ENCODE measurements at regions not wholly inside any gene's neighbourhood (a gene's known extent, or its start where the extent isn't known, plus 50 kb on each side); places are given as distances from the start of the nearest gene placed in this dataset.
"Not testable (repeated sequence)": the region's sequence is repeated elsewhere in the genome, so short reads cannot be mapped to it uniquely, and the experiment has no call there.

- Histone ChIP-seq H3K27me3 (ENCODE audit: control insufficient read depth, insufficient read depth, low read length) (no peaks in the 10 kb centered on the region), H3K36me3 (replicated peaks; ENCODE audit: control insufficient read depth, insufficient read depth, low read length) (no peaks in the 10 kb centered on the region), H3K4me3 (ENCODE audit: insufficient read depth, low read depth, low read length) (no peak overlapping the region)
- DNase-seq = peak; percentile 65
These were observed 103.8 kb downstream of the RNASET2 start for GRCh38 chr6:166852451-166852975.

- H3K27me3 ChIP-seq (ENCODE audit: control insufficient read depth, insufficient read depth, low read length) = no peaks in the 10 kb centered on the region
- DNase-seq = no peak
- H3K4me3 ChIP-seq (ENCODE audit: insufficient read depth, low read depth, low read length) = no peak overlapping the region
These were observed 104.4 kb downstream of the RNASET2 start for GRCh38 chr6:166851911-166852310.

GRCh38 chr6:166851426-166851825, 104.9 kb downstream of the RNASET2 start:
- Histone ChIP-seq H3K36me3 (replicated peaks; ENCODE audit: control insufficient read depth, insufficient read depth, low read length) (no peaks in the 10 kb centered on the region), H3K27me3 (ENCODE audit: control insufficient read depth, insufficient read depth, low read length) (no peaks in the 10 kb centered on the region), H3K4me3 (ENCODE audit: insufficient read depth, low read depth, low read length) (no peak overlapping the region)
- no peak for DNase-seq

More at GRCh38 chr6:166851911-166852310, 104.4 kb downstream of the RNASET2 start:
- H3K36me3 ChIP-seq (replicated peaks; ENCODE audit: control insufficient read depth, insufficient read depth, low read length) = no peaks in the 10 kb centered on the region

DNA sequence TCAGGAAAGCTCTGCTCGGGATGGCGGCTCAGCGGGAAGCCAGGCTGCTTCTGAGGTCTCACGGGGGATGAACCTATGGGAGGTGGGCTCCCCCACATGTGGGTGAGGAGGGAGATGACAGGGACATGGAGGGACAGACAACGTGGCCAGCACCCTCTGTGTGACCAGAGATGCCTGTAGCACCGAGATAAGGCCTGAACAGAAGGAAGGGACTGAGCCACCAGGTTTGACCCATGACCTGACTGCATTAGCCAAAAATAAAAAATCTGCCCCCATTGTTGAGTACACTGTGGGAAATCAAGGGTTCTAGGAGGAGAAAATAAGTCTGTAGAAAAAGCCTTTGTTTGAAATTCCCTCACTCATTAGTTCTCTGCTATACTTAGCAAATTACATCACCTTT, 105.7 kb downstream of the RNASET2 start:
- DNase-seq = no peak
- H3K27me3 ChIP-seq (ENCODE audit: control insufficient read depth, insufficient read depth, low read length) = no peaks in the 10 kb centered on the region

GRCh38 chr6:166849749-166850183, 106.6 kb downstream of the RNASET2 start:
- Histone ChIP-seq H3K27me3 (ENCODE audit: control insufficient read depth, insufficient read depth, low read length) (no peaks in the 10 kb centered on the region), H3K4me3 (ENCODE audit: insufficient read depth, low read depth, low read length) (no peak overlapping the region), H3K36me3 (replicated peaks; ENCODE audit: control insufficient read depth, insufficient read depth, low read length) (no peaks in the 10 kb centered on the region)
- DNase-seq = no peak

More for the DNA sequence above, 105.7 kb downstream of the RNASET2 start:
- Histone ChIP-seq H3K36me3 (replicated peaks; ENCODE audit: control insufficient read depth, insufficient read depth, low read length) (no peaks in the 10 kb centered on the region), H3K4me3 (ENCODE audit: insufficient read depth, low read depth, low read length) (no peak overlapping the region)

GRCh38 chr6:166848979-166849748, 107.2 kb downstream of the RNASET2 start:
- no peaks in the 10 kb centered on the region for H3K27me3 ChIP-seq (ENCODE audit: control insufficient read depth, insufficient read depth, low read length)
- no peak for DNase-seq
- no peaks in the 10 kb centered on the region for H3K36me3 ChIP-seq (replicated peaks; ENCODE audit: control insufficient read depth, insufficient read depth, low read length)
- H3K4me3 ChIP-seq (ENCODE audit: insufficient read depth, low read depth, low read length) = no peak overlapping the region

- H3K4me3 ChIP-seq (ENCODE audit: insufficient read depth, low read depth, low read length); DNase-seq; H3K36me3 ChIP-seq (replicated peaks; ENCODE audit: control insufficient read depth, insufficient read depth, low read length): not testable (repeated sequence)
These were observed 109.8 kb downstream of the RNASET2 start for GRCh38 chr6:166846446-166847142.

DNA sequence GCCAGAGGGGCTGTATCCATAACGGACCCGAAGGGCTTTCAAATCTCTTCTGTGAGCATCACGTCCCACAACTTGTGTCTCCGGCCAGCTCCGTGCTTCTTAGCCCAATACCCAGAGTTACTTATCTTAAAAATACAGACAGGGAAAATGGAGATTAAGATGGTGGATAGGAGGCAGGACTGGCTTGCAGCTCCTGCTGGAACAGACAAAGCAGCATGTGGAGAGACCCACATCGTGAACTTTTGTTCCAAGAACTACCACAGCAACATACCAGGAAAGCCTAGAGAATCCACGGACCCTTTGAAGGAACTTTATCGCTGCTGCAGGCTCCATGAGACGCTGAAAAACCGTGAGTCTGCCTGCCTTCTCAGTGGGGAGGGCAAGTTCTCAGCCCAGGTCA, 113.7 kb downstream of the RNASET2 start:
- Histone ChIP-seq H3K4me3 (ENCODE audit: insufficient read depth, low read depth, low read length) (no peak overlapping the region), H3K36me3 (replicated peaks; ENCODE audit: control insufficient read depth, insufficient read depth, low read length) (no peaks in the 10 kb centered on the region), H3K27me3 (ENCODE audit: control insufficient read depth, insufficient read depth, low read length) (no peaks in the 10 kb centered on the region)
- DNase-seq = no peak

More at GRCh38 chr6:166846446-166847142, 109.8 kb downstream of the RNASET2 start:
- H3K27me3 ChIP-seq (ENCODE audit: control insufficient read depth, insufficient read depth, low read length) = not testable (repeated sequence)

GRCh38 chr6:166841216-166841615, 115.1 kb downstream of the RNASET2 start:
- no peak for DNase-seq
- H3K4me3 ChIP-seq (ENCODE audit: insufficient read depth, low read depth, low read length) = no peak overlapping the region
- no peaks in the 10 kb centered on the region for H3K36me3 ChIP-seq (replicated peaks; ENCODE audit: control insufficient read depth, insufficient read depth, low read length)
- H3K27me3 ChIP-seq (ENCODE audit: control insufficient read depth, insufficient read depth, low read length) = no peaks in the 10 kb centered on the region

- no peaks in the 10 kb centered on the region for H3K27me3 ChIP-seq (ENCODE audit: control insufficient read depth, insufficient read depth, low read length)
- no peak for DNase-seq
- H3K4me3 ChIP-seq (ENCODE audit: insufficient read depth, low read depth, low read length) = no peak overlapping the region
- H3K36me3 ChIP-seq (replicated peaks; ENCODE audit: control insufficient read depth, insufficient read depth, low read length) = no peaks in the 10 kb centered on the region
These were observed 116.8 kb downstream of the RNASET2 start for GRCh38 chr6:166839569-166839968.

DNA sequence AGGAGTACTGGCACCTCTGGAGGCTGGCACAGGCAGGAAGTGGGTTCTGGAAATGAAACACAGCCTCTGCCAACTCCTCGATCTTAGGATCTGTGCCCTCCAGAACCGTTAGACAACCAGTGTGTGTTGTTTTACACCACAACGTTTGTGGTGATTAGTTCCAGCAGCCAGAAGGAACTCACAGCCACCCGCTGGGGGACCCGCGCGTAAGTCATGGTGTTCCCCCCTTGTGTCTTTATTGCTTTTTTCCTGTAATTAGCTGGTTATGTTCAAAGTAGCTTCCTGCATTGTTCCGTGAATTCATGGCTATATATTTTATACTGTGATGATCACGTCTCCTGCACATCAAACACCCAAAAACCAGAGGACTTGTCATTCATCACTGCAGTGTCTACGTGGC, 117.4 kb downstream of the RNASET2 start:
- H3K27me3 ChIP-seq (ENCODE audit: control insufficient read depth, insufficient read depth, low read length) = no peaks in the 10 kb centered on the region
- H3K36me3 ChIP-seq (replicated peaks; ENCODE audit: control insufficient read depth, insufficient read depth, low read length) = no peaks in the 10 kb centered on the region
- DNase-seq = no peak
- H3K4me3 ChIP-seq (ENCODE audit: insufficient read depth, low read depth, low read length) = no peak overlapping the region

DNA sequence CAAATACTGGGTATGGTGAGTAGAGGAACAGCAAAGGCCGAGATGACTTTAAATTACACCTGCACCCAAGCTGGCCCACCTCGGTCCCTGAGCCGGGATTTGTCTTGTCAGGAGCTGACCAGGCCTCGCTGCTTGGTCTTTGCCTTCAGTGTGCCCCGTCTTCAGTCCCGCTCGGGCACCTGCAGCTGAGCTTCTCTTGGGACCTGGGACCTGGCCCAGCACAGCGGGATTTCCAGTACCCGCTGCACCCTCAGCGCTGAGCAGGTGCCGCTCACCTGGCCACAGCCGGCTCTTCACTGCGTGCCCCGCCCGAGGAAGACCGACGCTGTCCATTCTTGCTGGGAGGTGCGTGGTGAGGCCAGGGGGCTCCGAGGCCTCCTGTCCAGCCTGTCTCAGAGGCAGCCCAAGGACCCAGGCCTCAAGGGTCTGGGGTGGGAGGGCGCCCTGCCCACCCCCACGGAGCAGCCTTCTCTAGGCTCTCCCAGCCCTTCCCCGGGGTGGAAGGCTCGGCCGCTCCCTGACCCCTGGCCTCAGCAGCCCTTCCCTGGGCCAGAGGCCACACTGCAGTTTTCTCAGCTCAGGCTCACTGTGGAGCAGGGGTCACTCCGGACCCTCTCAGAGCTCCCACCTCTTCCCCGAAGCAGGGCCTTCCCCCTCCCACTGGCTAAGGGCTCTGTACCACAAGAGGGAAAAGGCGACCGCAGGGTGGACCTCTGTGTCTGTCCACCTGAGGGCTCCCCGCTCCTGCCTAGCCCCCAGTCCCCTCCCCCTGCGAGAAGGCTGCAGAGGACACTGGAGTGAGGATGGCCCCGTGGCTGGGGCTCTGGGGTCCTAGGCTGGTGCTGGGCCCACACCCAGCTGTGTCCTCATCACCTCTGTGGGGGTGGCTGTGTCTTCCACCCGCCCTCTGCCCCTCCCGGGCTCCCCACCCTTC, 119.3 kb downstream of the RNASET2 start:
- peak; percentile 80 for DNase-seq
- no peaks in the 10 kb centered on the region for H3K27me3 ChIP-seq (ENCODE audit: control insufficient read depth, insufficient read depth, low read length)
- no peaks in the 10 kb centered on the region for H3K36me3 ChIP-seq (replicated peaks; ENCODE audit: control insufficient read depth, insufficient read depth, low read length)
- H3K4me3 ChIP-seq (ENCODE audit: insufficient read depth, low read depth, low read length) = no peak overlapping the region

GRCh38 chr6:166834049-166834448, 122.3 kb downstream of the RNASET2 start:
- no peak overlapping the region for H3K4me3 ChIP-seq (ENCODE audit: insufficient read depth, low read depth, low read length)
- H3K27me3 ChIP-seq (ENCODE audit: control insufficient read depth, insufficient read depth, low read length) = no peaks in the 10 kb centered on the region
- DNase-seq = no peak
- H3K36me3 ChIP-seq (replicated peaks; ENCODE audit: control insufficient read depth, insufficient read depth, low read length) = no peaks in the 10 kb centered on the region

GRCh38 chr6:166830891-166831363, 125.4 kb downstream of the RNASET2 start:
- H3K36me3 ChIP-seq (replicated peaks; ENCODE audit: control insufficient read depth, insufficient read depth, low read length) = no peaks in the 10 kb centered on the region
- H3K4me3 ChIP-seq (ENCODE audit: insufficient read depth, low read depth, low read length) = no peak overlapping the region
- H3K27me3 ChIP-seq (ENCODE audit: control insufficient read depth, insufficient read depth, low read length) = no peaks in the 10 kb centered on the region
- no peak for DNase-seq
